Prostate gland (tissue), 2 donors: ENCODE measurements at regions not wholly inside any gene's neighbourhood (a gene's known extent, or its start where the extent isn't known, plus 50 kb on each side); places are given as distances from the start of the nearest gene placed in this dataset.

Experiments
- DNase-seq: peaks from one replicate; pipeline ENCODE4 v3.0.0-alpha.2; 2019; ENCODE audit warnings: low spot score
- H3K27ac ChIP-seq, 2 donors: fragments of 200-600 bp; sonication (generic); 2 replicates each; pipeline ENCODE4 v1.5.1; 2017 to 2019
- H3K27me3 ChIP-seq: fragments of 200-600 bp; sonication (generic); replicated peaks from 2 replicates; pipeline ENCODE4 v1.5.1; 2019; ENCODE audit not compliant: insufficient read depth
- H3K36me3 ChIP-seq, 2 donors: fragments of 200-600 bp; sonication (generic); 1 replicate in 1 of 2; 2 replicates in 1 of 2; pipeline versions ENCODE4 v1.5.1 to v1.8.1; 2017 to 2019
- H3K4me1 ChIP-seq: fragments of 200-600 bp; sonication (generic); replicated peaks from 2 replicates; pipeline ENCODE4 v1.5.1; 2019
- H3K4me3 ChIP-seq, 2 donors: fragments of 200-600 bp; sonication (generic); 2 replicates each; pipeline ENCODE4 v1.5.1; 2017 to 2019
- H3K9me3 ChIP-seq: fragments of 200-600 bp; sonication (generic); 2 replicates; pipeline ENCODE4 v1.5.1; 2017
- POLR2A ChIP-seq: fragments of 450-650 bp; IDR thresholded peaks from one replicate; pipeline ENCODE4 v1.6.1; 2016; ENCODE audit warnings: antibody characterized with exemption, mild to moderate bottlenecking
- POLR2AphosphoS5 ChIP-seq: sonication (generic); formaldehyde crosslinking; IDR thresholded peaks from one replicate; pipeline ENCODE4 v1.6.1; 2017; ENCODE audit warnings: antibody characterized with exemption
- WGBS: methylation state at CpG from one replicate; pipeline ENCODE4 v1.1.5; 2018; 5-methylcytosine and 5-hydroxymethylcytosine counted together
- intact Hi-C: fragments of 100-400 bp; cut with DNase I; formaldehyde crosslinking; loops from one replicate; pipeline ENCODE4 v1.14.2; 2022
- TF ChIP-seq, protein P1 (sequence below), 4 experiments: fragments of 200-600 bp in 2 of 4; fragments of 450-650 bp in 2 of 4; sonication (generic) in 2 of 4; IDR thresholded peaks; 1 replicate in 3 of 4; 2 replicates in 1 of 4; pipeline ENCODE4 v1.5.1; 2016 to 2019; ENCODE audit warnings: antibody characterized with exemption in 4 of 4, mild to moderate bottlenecking in 2 of 4, moderate library complexity in 2 of 4

- DNase-seq, result no peak
Measured at GRCh38 chr13:85652491-85652890, 146.7 kb downstream of the SLITRK6 start.

DNA sequence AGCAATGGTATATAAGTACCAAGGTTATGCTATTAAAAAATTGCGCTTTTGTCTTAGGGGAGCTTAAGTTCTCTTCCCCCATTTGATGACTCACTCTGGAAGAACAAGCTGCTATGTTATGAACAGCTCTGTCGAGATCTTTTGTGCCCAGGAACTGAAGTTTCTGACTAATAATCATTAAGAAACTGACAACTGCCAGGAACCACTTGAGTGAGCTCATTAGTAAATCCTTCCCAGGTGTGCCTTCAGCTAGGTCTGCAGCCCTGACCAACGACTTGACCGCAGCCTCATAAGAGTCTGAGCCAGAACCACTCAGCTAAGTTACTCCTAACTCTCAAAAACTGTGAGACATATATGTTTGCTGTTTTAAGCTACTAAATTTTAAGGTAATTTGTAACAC lies 147.8 kb downstream of the SLITRK6 start:
- TF ChIP-seq, protein P1, sequence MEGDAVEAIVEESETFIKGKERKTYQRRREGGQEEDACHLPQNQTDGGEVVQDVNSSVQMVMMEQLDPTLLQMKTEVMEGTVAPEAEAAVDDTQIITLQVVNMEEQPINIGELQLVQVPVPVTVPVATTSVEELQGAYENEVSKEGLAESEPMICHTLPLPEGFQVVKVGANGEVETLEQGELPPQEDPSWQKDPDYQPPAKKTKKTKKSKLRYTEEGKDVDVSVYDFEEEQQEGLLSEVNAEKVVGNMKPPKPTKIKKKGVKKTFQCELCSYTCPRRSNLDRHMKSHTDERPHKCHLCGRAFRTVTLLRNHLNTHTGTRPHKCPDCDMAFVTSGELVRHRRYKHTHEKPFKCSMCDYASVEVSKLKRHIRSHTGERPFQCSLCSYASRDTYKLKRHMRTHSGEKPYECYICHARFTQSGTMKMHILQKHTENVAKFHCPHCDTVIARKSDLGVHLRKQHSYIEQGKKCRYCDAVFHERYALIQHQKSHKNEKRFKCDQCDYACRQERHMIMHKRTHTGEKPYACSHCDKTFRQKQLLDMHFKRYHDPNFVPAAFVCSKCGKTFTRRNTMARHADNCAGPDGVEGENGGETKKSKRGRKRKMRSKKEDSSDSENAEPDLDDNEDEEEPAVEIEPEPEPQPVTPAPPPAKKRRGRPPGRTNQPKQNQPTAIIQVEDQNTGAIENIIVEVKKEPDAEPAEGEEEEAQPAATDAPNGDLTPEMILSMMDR (IDR thresholded peaks at IDR 0.05), result no peak
- TF ChIP-seq POLR2A (no peak), POLR2AphosphoS5 (no peak)
- intact Hi-C loops, result no loop called here
- Histone ChIP-seq H3K27me3 (no peaks in the 10 kb centered on the region), H3K27ac (no peak overlapping the region), H3K9me3 (no peaks in the 10 kb centered on the region), H3K36me3 (no peaks in the 10 kb centered on the region), H3K4me3 (no peak overlapping the region), H3K4me1 (no peaks in the 10 kb centered on the region)
- 82% methylated on average over 4 of the region's 4 CpGs for WGBS
- DNase-seq, result no peak

More at GRCh38 chr13:85652491-85652890, 146.7 kb downstream of the SLITRK6 start:
- intact Hi-C loops, result no loop called here
- Histone ChIP-seq H3K27me3 (no peaks in the 10 kb centered on the region), H3K9me3 (no peaks in the 10 kb centered on the region), H3K4me1 (no peaks in the 10 kb centered on the region), H3K27ac (no peak overlapping the region), H3K4me3 (no peak overlapping the region), H3K36me3 (no peaks in the 10 kb centered on the region)
- TF ChIP-seq, protein P1 (IDR thresholded peaks at IDR 0.05), result no peak
- TF ChIP-seq POLR2AphosphoS5, result no peak
- TF ChIP-seq POLR2A, result no peak
- 44% methylated on average over 1 of the region's 1 CpG for whole genome bisulfite sequencing

DNA sequence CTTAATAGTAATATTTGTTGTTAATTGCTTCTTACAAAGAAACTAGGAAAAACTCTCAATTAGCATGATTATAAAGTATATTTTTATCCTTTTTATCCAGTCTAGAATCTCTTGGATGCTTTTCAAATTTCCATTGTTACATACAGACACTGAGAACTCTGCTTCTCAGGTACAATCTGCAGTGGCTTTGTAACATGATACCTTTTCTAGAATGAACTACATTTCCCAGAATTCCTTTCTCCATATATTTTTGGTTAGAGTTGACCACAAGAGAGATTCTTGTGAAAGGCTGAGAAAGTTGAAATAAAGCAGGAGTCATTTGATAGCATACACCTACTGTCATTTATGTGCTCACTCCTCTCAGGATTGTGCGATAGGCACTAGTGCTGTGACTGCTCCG lies 148.6 kb downstream of the SLITRK6 start:
- Histone ChIP-seq H3K36me3 (no peaks in the 10 kb centered on the region), H3K27me3 (no peaks in the 10 kb centered on the region), H3K27ac (no peak overlapping the region), H3K9me3 (no peaks in the 10 kb centered on the region), H3K4me3 (no peak overlapping the region), H3K4me1 (no peaks in the 10 kb centered on the region)
- intact Hi-C loops, result no loop called here
- no peak for TF ChIP-seq POLR2A
- no peak for TF ChIP-seq POLR2AphosphoS5
- TF ChIP-seq, protein P1 (IDR thresholded peaks at IDR 0.05), result no peak
- no peak for DNase-seq
- WGBS, result 94% methylated on average over 2 of the region's 2 CpGs

- H3K27ac ChIP-seq, result no peak overlapping the region
- H3K9me3 ChIP-seq, result no peaks in the 10 kb centered on the region
- intact Hi-C loops, result no loop called here
- 94% methylated on average over 3 of the region's 3 CpGs for WGBS
- DNase-seq, result no peak
- no peaks in the 10 kb centered on the region for H3K27me3 ChIP-seq
- TF ChIP-seq POLR2AphosphoS5 (no peak), POLR2A (no peak)
- no peak overlapping the region for H3K4me3 ChIP-seq
- H3K4me1 ChIP-seq, result no peaks in the 10 kb centered on the region
- no peaks in the 10 kb centered on the region for H3K36me3 ChIP-seq
Measured at GRCh38 chr13:85640727-85641126, 158.5 kb downstream of the SLITRK6 start.

- TF ChIP-seq, protein P1 (IDR thresholded peaks at IDR 0.05), result no peak
- no peak for TF ChIP-seq POLR2A
- TF ChIP-seq POLR2AphosphoS5, result no peak
- Histone ChIP-seq H3K9me3 (no peaks in the 10 kb centered on the region), H3K36me3 (no peaks in the 10 kb centered on the region), H3K4me3 (no peak overlapping the region), H3K27ac (no peak overlapping the region), H3K27me3 (no peaks in the 10 kb centered on the region), H3K4me1 (no peaks in the 10 kb centered on the region)
- intact Hi-C loops, result no loop called here
- no peak for DNase-seq
- 86% methylated on average over 12 of the region's 12 CpGs for WGBS
Measured at GRCh38 chr13:85638815-85639393, 160.3 kb downstream of the SLITRK6 start.
